ENCODE measurements at regions not wholly inside any gene's neighbourhood (a gene's known extent, or its start where the extent isn't known, plus 50 kb on each side); places are given as distances from the start of the nearest gene placed in this dataset.

DNA sequence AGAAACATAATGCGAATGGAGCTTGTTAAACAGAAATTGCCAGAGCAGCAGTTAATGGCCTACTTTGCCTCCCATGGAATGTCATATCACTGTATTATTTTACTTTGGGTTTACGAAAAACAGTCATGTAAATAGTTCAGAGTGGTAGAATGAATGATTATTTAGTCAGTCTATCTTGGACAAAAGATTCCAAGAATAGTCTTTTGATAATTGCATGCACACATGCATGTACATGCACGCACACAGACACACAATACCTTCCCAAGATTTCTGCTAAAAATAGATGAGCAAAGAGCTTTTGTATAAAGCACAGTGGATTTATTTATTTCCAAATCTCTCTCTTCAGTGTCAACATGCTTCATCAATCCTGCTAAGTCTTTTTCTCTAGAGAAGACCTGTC lies 800.7 kb downstream of the DIPK2A start:
- ATAC-seq: no peak
- FAIRE-seq: no peak
- intact Hi-C loops (cut with DNase I): loop anchor here in 1 of 3 donors (10.0 kb wide), 1 partner anchor 888 kb away; no protein-coding TSS in a partner anchor
- Histone ChIP-seq H3K27ac (no peak overlapping the region), H3K9me3 (no peaks in the 10 kb centered on the region), H3K27me3 (no peaks in the 10 kb centered on the region), H3K4me3 (no peak overlapping the region), H3K4me1 (no peaks in the 10 kb centered on the region), H3K36me3 (no peaks in the 10 kb centered on the region)
- DNase-seq: no peak
- 80 to 84% methylated on average over 3 of the region's 3 CpGs for WGBS, 2 donors
- TF ChIP-seq, protein P1, sequence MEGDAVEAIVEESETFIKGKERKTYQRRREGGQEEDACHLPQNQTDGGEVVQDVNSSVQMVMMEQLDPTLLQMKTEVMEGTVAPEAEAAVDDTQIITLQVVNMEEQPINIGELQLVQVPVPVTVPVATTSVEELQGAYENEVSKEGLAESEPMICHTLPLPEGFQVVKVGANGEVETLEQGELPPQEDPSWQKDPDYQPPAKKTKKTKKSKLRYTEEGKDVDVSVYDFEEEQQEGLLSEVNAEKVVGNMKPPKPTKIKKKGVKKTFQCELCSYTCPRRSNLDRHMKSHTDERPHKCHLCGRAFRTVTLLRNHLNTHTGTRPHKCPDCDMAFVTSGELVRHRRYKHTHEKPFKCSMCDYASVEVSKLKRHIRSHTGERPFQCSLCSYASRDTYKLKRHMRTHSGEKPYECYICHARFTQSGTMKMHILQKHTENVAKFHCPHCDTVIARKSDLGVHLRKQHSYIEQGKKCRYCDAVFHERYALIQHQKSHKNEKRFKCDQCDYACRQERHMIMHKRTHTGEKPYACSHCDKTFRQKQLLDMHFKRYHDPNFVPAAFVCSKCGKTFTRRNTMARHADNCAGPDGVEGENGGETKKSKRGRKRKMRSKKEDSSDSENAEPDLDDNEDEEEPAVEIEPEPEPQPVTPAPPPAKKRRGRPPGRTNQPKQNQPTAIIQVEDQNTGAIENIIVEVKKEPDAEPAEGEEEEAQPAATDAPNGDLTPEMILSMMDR (IDR thresholded peaks at IDR 0.05): no peak

DNA sequence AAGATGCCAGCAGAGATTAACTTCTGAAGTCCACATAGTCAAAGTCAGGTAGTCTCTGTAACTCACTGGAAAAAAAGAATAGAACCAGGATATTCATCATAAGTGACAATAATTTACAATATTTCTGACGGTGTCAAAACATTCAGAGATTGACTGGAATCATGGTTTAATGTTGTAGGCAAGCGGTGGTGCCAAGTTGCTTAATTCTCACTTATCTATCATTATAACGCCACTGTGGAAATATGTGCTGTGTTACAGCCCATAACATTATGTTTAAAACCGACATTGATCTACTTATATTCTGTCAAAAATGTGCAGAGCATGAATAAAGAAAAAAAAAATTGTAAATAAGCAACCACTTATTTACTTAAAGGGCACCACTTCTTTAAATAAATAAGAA lies 801.7 kb downstream of the DIPK2A start:
- no peak for FAIRE-seq
- TF ChIP-seq, protein P1 (IDR thresholded peaks at IDR 0.05): no peak
- 54 to 66% methylated on average over 4 of the region's 4 CpGs for WGBS, 2 donors

DNA sequence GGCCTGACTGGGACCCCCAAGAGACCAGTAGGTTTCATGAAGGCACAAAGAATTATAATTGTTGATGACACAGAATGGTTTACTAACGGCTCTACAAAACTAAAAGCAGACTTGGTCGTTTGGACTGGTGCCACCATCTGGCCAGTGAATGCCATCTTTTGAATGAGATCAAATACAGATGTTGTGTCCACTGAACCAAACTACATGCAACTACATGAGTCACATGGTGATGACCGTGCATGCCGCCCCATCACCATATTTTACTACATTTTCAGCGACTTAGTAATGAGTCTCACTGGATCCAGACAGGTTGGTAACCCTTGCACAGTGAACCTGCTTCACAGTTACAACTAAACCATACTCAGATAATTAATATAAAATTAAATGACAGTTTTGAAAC lies 803.3 kb downstream of the DIPK2A start:
- ATAC-seq: no peak
- no peaks in the 10 kb centered on the region for H3K36me3 ChIP-seq

More for the DNA sequence above, 801.7 kb downstream of the DIPK2A start:
- Histone ChIP-seq H3K27ac (no peak overlapping the region), H3K4me3 (no peak overlapping the region), H3K27me3 (no peaks in the 10 kb centered on the region), H3K9me3 (no peaks in the 10 kb centered on the region), H3K36me3 (no peaks in the 10 kb centered on the region), H3K4me1 (no peaks in the 10 kb centered on the region)
- DNase-seq: no peak
- intact Hi-C loops (cut with DNase I): loop anchor here in 1 of 3 donors (10.0 kb wide), 1 partner anchor 889 kb away; no protein-coding TSS in a partner anchor
- ATAC-seq: no peak

DNA sequence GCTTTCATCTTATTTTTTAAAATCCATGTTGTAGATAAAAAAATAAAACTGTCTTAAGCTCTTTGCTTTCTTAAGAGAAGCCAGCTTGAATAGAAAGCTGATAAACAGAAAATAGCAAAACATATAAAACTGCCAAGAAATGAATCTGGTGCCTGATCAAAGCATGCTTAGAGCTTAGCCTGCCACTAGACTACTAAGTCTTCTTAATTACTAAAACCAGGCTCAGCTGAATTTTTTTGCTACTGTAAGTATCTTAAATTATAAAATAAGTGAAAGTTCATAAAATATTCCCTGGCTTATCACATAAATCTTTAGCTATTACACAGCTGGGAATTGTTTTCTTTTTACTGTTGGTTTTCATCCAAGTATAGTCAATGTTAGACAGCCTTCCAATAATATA lies 803.9 kb downstream of the DIPK2A start:
- no peaks in the 10 kb centered on the region for H3K4me1 ChIP-seq
- no peaks in the 10 kb centered on the region for H3K36me3 ChIP-seq
- no peak for FAIRE-seq
- intact Hi-C loops (cut with DNase I): loop anchor here in 1 of 3 donors (10.0 kb wide), 1 partner anchor 891 kb away; no protein-coding TSS in a partner anchor
- ATAC-seq: no peak
- H3K9me3 ChIP-seq: no peaks in the 10 kb centered on the region
- no peak overlapping the region for H3K4me3 ChIP-seq
- TF ChIP-seq, protein P1 (IDR thresholded peaks at IDR 0.05): no peak
- no peak overlapping the region for H3K27ac ChIP-seq
- no peak for DNase-seq
- H3K27me3 ChIP-seq: no peaks in the 10 kb centered on the region

More for the DNA sequence above, 803.3 kb downstream of the DIPK2A start:
- Histone ChIP-seq H3K4me3 (no peak overlapping the region), H3K27me3 (no peaks in the 10 kb centered on the region), H3K9me3 (no peaks in the 10 kb centered on the region), H3K27ac (no peak overlapping the region), H3K4me1 (no peaks in the 10 kb centered on the region)
- TF ChIP-seq, protein P1 (IDR thresholded peaks at IDR 0.05): no peak
- intact Hi-C loops (cut with DNase I): loop anchor here in 1 of 3 donors (10.0 kb wide), 1 partner anchor 890 kb away; no protein-coding TSS in a partner anchor
- FAIRE-seq (no peak), DNase-seq (no peak)
- WGBS, 2 donors: 80 to 83% methylated on average over 5 of the region's 5 CpGs

DNA sequence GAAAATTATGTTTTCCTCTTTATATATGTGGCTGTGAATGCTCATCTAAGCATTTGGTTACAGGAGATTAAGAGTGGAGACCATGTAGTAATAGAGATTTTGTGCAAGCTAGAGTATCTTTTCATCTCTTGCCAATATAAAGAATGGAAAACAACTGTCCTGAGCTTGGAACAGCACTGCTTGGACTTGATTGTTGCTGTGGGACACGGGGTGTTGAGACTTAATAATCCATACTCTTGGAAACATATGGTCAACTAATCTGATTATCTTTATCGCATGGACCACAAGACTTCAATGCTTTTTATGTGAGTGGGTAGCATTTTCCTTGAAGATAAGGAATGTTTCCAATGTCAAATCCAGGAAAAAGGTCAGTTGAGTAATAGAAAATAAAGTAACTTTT lies 806.3 kb downstream of the DIPK2A start:
- no peak for FAIRE-seq
- no peak overlapping the region for H3K4me3 ChIP-seq
- DNase-seq: no peak
- no peaks in the 10 kb centered on the region for H3K27me3 ChIP-seq
- H3K36me3 ChIP-seq: no peaks in the 10 kb centered on the region
- TF ChIP-seq, protein P1 (IDR thresholded peaks at IDR 0.05): no peak
- H3K27ac ChIP-seq: no peak overlapping the region
- 85% methylated on average over 2 of the region's 2 CpGs for WGBS, 2 donors
- no peaks in the 10 kb centered on the region for H3K4me1 ChIP-seq
- intact Hi-C loops (cut with DNase I): loop anchor here in 1 of 3 donors (10.0 kb wide), 1 partner anchor 893 kb away; no protein-coding TSS in a partner anchor
- H3K9me3 ChIP-seq: no peaks in the 10 kb centered on the region
- no peak for ATAC-seq
